ENCODE measurements at regions not wholly inside any gene's neighbourhood (a gene's known extent, or its start where the extent isn't known, plus 50 kb on each side); places are given as distances from the start of the nearest gene placed in this dataset.

DNA sequence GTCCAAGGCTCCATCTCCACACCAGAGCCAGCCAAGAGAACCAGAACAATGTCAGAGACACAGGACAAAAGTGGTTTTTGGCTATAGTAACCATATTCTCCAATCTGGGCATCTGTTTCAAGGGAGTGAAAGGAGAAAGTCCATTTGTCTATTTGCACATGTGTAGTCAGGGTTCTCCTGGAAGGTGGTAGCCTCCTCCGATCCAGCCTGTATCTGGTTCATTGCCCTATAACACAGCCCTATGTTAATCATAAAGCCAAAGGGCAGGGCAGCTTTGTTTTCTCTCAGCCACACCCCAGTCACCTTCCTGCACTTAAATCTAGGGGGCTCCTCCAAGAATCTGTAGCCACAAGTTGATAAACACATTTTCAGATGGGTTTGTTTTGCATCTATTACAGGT lies 128.1 kb upstream of the ADPGK start:
- H3K27me3 Mint-ChIP-seq: peaks cover 1 to 14% (median 6%) of the 10 kb centered on the region in 5 donors
- H3K4me1 Mint-ChIP-seq: no peaks in the 10 kb centered on the region

DNA sequence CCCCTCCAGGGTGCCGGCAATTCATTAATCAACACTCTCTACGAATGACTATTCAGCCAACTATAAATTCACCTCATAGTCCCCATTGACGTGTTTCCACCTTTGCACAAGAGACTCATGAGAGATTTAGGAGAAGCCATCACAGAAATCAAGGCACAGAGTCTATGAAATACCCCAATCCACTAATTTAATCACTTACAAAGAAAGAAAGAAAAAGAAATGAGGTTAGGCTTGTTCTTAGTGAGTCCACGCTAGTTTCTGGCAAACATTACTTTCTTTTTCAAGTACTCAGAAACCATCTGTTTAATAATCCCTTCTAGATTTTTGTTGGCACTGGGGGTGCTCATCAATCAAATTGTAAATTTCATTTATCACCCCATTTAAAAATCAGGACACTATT lies 125.2 kb upstream of the ADPGK start:
- Mint-ChIP-seq H3K36me3 (no peaks in the 10 kb centered on the region), H3K27me3 (peaks cover 4 to 13% (median 8%) of the 10 kb centered on the region in 5 donors), H3K4me3 (no peak overlapping the region), H3K27ac (no peak overlapping the region), H3K9me3 (no peaks in the 10 kb centered on the region), H3K4me1 (no peaks in the 10 kb centered on the region)
- POLR2A ChIA-PET: no interaction called here
- DNase-seq (no peak), ATAC-seq (no peak)

More for the DNA sequence above, 128.1 kb upstream of the ADPGK start:
- no peak for ATAC-seq
- Mint-ChIP-seq H3K4me3 (no peak overlapping the region), H3K36me3 (no peaks in the 10 kb centered on the region), H3K9me3 (no peaks in the 10 kb centered on the region), H3K27ac (no peak overlapping the region)
- DNase-seq: no peak
- POLR2A ChIA-PET: no interaction called here

DNA sequence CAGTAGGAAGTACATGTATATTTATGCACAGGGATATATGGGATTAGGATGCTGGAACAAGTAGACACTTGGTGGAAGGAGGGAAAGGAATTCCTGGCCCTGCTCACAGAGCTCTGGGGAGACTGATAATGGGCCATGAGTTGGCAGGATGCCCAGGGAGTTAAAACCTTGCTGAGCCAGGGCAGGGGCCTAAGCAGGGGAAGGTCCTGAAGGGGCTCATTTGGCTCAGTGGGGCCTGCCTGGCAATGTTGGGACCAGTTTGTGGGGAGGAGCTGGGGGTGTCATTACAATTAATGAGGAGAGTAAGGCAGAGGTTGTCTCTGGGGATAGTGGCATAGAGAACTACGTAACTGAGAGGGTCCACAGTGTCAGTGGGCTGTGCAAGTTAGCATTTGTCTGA lies 124.2 kb upstream of the ADPGK start:
- Mint-ChIP-seq H3K9me3 (no peaks in the 10 kb centered on the region), H3K36me3 (no peaks in the 10 kb centered on the region), H3K4me3 (no peak overlapping the region), H3K27me3 (peaks cover 10 to 20% (median 13%) of the 10 kb centered on the region in 5 donors), H3K27ac (no peak overlapping the region), H3K4me1 (peaks cover 0 to 2% (median 0%) of the 10 kb centered on the region in 4 donors)
- no peak for DNase-seq
- no peak for ATAC-seq
- POLR2A ChIA-PET: no interaction called here

DNA sequence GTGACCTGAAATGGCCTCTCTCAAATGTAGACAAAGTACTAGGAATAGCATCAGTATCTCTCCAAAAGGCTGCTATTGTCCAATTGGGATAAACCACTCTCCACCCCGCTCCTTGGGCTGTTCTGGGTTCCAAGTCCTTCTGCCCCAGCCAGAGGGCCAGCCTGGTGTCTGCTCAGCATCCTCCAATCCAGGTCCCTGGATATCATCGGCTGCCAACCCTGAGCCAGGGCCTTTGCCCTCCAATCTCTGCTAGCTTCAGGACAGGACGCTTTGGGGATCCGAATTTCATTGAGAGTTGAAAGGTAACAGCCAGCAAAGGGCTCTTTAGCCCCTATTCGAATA lies 119.3 kb upstream of the ADPGK start:
- Mint-ChIP-seq H3K27me3 (peaks cover 31 to 52% (median 38%) of the 10 kb centered on the region in 5 donors), H3K36me3 (peaks cover 0 to 8% (median 3%) of the 10 kb centered on the region in 3 donors), H3K27ac (no peak overlapping the region), H3K4me1 (peaks cover 0 to 2% (median 0%) of the 10 kb centered on the region in 4 donors), H3K9me3 (peaks cover 0 to 3% (median 0%) of the 10 kb centered on the region in 9 donors), H3K4me3 (no peak overlapping the region)
- ATAC-seq (no peak), DNase-seq (no peak)
- POLR2A ChIA-PET: no interaction called here

DNA sequence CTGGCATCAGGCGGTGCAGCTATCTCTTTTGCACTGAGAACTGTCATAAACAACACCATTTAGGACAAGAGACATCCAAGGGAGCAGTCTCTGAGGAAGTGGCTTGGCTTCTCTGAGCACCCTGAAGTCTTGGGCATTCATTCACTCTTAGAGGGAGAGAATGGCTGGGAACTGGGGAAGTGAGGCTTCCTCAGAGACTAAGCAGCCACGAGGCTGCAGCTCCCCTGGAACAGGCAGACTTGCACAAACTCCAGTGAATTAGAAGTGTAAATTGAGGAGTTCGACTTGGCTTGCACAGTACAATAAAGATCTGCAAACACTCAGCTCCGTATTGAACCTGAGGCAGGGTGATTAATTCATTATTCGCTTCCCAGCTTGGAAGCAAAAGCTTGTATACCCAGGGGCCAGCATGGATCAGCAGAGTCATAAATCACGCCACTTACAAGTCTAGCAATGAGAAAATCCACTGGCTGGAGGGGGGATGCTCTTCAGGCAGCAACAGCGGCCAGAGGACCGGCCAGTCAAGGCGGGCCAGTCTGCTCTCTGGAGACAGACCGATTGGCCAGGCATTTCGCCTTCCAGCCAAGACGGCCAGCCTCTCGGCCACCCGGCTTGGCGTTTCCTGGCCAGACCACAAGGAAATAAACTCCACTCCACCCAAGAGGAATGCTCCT lies 118.8 kb upstream of the ADPGK start:
- Mint-ChIP-seq H3K9me3 (peaks cover 0 to 3% (median 0%) of the 10 kb centered on the region in 9 donors), H3K27me3 (peaks cover 33 to 52% (median 38%) of the 10 kb centered on the region in 5 donors), H3K27ac (no peak overlapping the region), H3K4me1 (peaks cover 0 to 2% (median 0%) of the 10 kb centered on the region in 4 donors), H3K36me3 (peaks cover 0 to 8% (median 3%) of the 10 kb centered on the region in 3 donors), H3K4me3 (no peak overlapping the region)
- no peak for ATAC-seq
- POLR2A ChIA-PET: no interaction called here
- no peak for DNase-seq

DNA sequence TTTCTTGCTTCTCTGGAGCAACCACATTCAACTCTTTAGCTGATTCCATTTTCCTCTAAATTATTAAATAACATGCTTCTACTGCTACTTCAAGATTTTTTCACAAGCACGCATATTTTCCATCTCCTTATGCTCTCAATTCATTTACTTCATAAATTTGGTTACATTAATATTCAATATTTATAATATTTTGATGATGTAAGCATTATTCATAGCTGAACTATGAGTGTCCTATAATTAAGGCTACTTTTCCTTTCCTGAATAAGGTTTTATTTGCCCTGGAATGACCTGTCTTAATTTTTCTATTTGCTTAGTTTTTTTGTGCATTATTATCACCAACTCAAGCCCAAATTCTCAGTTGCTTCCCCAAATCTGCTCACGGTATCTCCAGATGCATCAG lies 109.4 kb upstream of the ADPGK start:
- Mint-ChIP-seq H3K27me3 (peaks cover 10 to 72% (median 29%) of the 10 kb centered on the region in 5 donors), H3K27ac (no peak overlapping the region), H3K4me3 (no peak overlapping the region), H3K36me3 (peaks cover 0 to 7% (median 5%) of the 10 kb centered on the region in 3 donors), H3K9me3 (peaks cover 0 to 15% (median 0%) of the 10 kb centered on the region in 9 donors), H3K4me1 (no peaks in the 10 kb centered on the region)
- POLR2A ChIA-PET: no interaction called here
- no peak for ATAC-seq
- DNase-seq: no peak

DNA sequence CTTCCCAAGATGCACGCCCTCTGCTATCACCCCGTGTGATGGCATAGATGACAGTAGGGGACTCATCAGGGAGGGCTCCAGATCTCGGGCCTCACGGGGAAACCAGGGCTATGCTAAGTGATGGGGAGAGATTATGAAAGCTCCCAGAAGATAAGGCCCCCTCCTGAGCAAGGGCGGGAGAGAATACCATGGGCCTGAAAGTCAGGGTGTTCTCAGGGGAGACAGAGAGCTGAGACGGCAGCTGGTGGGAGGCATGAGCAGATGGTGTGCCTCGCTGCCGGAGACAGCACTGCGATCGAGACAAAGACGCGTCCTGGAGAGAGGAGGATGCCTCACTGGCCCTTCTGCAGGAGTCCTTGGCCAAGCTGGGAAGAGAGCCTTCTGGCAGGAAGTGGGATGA lies 106.5 kb upstream of the ADPGK start:
- POLR2A ChIA-PET: no interaction called here
- peaks cover 6 to 50% (median 18%) of the 10 kb centered on the region in 5 donors for H3K27me3 Mint-ChIP-seq
- ATAC-seq (no peak), DNase-seq (no peak)
- no peaks in the 10 kb centered on the region for H3K4me1 Mint-ChIP-seq
- H3K4me3 Mint-ChIP-seq: no peak overlapping the region
- H3K27ac Mint-ChIP-seq: no peak overlapping the region
- H3K36me3 Mint-ChIP-seq: peaks cover 0 to 7% (median 5%) of the 10 kb centered on the region in 3 donors
- peaks cover 0 to 13% (median 2%) of the 10 kb centered on the region in 9 donors for H3K9me3 Mint-ChIP-seq

DNA sequence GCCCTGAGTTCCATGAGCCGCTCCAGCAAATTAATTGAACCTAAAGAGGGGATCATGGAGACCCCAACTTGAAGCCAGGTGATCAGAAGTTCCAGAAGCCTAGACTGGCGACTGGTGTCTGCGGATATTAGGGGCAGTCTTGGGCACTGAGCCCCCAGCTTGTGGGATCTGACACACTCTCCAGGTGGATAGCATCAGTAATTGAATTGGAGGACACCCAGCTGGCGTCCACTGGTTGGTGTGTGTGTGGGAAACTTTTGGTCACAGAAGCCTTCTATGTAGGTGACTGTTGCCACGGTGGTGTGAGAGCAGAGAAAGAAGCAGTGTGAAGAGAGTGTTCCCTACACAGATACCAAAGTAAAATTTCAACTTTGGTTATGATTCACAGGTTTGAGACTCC lies 106.0 kb upstream of the ADPGK start:
- H3K9me3 Mint-ChIP-seq: peaks cover 0 to 16% (median 2%) of the 10 kb centered on the region in 9 donors
- no peak for ATAC-seq
- H3K27me3 Mint-ChIP-seq: peaks cover 5 to 49% (median 18%) of the 10 kb centered on the region in 5 donors
- no peak overlapping the region for H3K27ac Mint-ChIP-seq
- DNase-seq: no peak
- no peaks in the 10 kb centered on the region for H3K4me1 Mint-ChIP-seq
- no peak overlapping the region for H3K4me3 Mint-ChIP-seq
- H3K36me3 Mint-ChIP-seq: peaks cover 0 to 6% (median 4%) of the 10 kb centered on the region in 3 donors
- POLR2A ChIA-PET: no interaction called here

DNA sequence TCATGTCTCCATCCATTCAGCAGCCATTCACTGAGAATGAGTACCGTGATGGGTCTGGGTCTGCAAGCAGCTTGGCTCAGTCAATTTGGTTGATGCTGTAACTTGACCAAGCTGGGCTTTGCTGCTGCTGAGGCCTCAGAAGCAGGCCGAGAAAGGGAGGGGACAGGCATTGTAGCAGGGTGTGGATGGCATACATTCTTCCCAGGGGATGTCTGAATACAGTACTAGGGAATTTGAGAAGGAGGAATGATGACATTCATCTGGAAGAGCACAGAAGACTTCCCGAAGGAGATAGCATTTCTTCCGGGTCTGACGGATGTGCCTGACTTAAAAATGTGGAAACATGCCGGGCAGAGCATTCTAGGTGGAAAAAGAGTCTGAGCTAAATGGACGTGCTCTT lies 105.3 kb upstream of the ADPGK start:
- DNase-seq (no peak), ATAC-seq (no peak)
- Mint-ChIP-seq H3K9me3 (peaks cover 0 to 14% (median 3%) of the 10 kb centered on the region in 9 donors), H3K36me3 (peaks cover 0 to 5% (median 0%) of the 10 kb centered on the region in 3 donors), H3K27me3 (peaks cover 4 to 49% (median 17%) of the 10 kb centered on the region in 5 donors), H3K27ac (no peak overlapping the region), H3K4me1 (no peaks in the 10 kb centered on the region), H3K4me3 (no peak overlapping the region)
- POLR2A ChIA-PET: no interaction called here

DNA sequence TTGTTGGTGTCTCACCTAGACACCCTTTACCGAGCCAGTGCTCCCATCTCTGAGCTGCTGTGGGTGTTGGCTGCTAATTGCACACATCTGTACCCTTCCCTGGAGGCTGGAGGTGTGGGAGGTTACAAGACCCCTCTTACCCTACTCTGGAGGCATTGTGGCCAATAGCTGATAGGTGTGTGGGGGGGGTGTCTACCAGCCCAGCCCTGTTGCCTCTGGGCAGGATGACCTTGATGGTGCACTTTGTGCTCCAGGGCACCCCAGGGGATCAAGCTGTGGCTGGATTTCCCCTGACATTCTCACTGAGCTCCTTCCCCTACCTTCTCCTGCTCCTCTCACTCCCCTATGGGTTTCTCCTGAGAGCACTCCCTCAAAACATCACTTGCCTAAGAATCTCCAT lies 104.7 kb upstream of the ADPGK start:
- POLR2A ChIA-PET: no interaction called here
- Mint-ChIP-seq H3K4me1 (no peaks in the 10 kb centered on the region), H3K9me3 (peaks cover 2 to 20% (median 6%) of the 10 kb centered on the region in 9 donors), H3K36me3 (peaks cover 0 to 5% (median 0%) of the 10 kb centered on the region in 3 donors), H3K27ac (no peak overlapping the region), H3K27me3 (peaks cover 4 to 49% (median 17%) of the 10 kb centered on the region in 5 donors), H3K4me3 (no peak overlapping the region)
- ATAC-seq (no peak), DNase-seq (no peak)

DNA sequence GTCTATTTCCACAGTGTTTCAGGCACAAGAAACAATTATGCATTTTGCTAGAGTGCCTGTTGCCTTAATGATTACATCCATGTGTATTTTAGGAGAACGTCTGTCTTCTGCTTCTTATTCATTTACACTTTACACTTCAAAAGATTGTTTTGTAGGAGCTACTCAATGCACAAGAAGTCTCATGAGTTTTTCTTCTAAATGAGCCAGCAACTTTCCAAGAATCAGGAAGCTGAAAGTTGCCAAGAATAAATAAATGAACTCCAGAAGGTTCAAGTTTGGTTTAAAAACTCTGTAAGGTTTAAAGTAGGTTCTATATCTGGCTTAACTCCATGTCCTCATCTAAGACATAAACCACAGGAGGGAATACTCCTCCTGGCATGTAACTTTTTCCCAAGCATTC lies 103.8 kb upstream of the ADPGK start:
- POLR2A ChIA-PET: no interaction called here
- Mint-ChIP-seq H3K9me3 (peaks cover 3 to 28% (median 12%) of the 10 kb centered on the region in 9 donors), H3K4me1 (no peaks in the 10 kb centered on the region), H3K27ac (no peak overlapping the region), H3K27me3 (peaks cover 4 to 44% (median 17%) of the 10 kb centered on the region in 5 donors), H3K36me3 (peaks cover 0 to 11% (median 0%) of the 10 kb centered on the region in 3 donors), H3K4me3 (no peak overlapping the region)
- ATAC-seq (no peak), DNase-seq (no peak)

DNA sequence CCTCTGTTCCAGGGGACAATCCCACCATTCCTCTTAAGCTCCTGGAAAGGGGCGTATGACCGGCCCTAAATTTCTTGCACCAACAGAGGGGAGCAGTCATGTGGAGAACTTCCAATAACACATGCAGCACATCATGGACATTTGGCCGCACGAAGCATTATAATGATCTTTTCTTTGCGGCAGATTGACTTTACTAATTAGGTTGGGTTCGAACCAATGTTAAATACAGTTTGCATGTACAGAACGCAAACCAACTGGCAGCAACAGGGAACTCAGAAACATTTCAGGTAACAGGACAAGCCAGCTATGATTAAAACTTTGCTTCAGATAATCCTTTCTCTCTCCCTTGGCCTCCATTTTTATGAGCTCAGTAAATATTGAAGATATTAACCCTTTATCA lies 100.8 kb upstream of the ADPGK start:
- Mint-ChIP-seq H3K27me3 (peaks cover 10 to 38% (median 22%) of the 10 kb centered on the region in 5 donors), H3K36me3 (peaks cover 0 to 16% (median 0%) of the 10 kb centered on the region in 3 donors), H3K4me3 (no peak overlapping the region), H3K9me3 (peaks cover 3 to 41% (median 17%) of the 10 kb centered on the region in 9 donors), H3K4me1 (no peaks in the 10 kb centered on the region), H3K27ac (no peak overlapping the region)
- no peak for DNase-seq
- POLR2A ChIA-PET: no interaction called here
- ATAC-seq: no peak

DNA sequence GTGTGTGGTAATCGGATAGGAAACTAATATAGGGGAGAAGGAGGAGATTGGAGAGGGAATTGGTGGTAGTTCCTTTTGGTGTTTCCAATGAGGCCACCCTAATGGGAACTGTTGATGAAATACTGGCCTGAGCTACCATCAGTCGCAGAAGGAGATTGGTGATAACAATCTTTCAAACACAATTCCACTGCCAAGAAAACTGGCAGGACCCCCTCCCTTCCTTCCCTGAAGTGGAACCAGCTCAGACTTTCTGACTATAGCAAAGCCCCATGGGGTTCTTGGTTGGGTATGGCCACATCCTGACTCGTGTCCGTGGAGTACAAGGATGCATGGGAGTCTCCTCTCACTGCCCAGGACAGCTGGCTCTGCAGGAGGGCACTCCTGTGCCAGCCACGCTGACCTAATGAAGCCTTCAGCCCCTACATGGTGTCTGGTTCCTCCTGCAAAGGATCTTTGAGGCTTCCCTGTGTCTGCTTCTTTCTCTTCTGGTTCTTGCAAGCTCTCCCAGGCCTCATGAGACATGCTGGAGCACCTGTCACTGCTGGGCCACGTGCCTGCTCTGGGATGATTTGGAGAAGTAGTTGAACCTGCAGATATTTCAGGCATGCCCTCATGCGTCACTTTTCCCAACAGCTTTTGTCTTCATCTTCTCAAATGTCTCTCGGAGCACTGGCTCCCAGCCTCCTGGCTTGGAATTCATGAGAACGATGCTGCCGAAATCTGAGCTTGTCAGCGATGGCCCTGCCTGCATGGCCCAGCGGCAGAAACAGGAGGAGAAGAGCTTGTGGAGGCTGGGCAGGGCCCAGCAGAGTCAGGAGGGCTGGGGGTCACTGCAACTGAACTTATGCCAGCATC lies 90.0 kb upstream of the ADPGK start:
- POLR2A ChIA-PET: no interaction called here
- Mint-ChIP-seq H3K36me3 (peaks cover 0 to 5% (median 0%) of the 10 kb centered on the region in 3 donors), H3K4me3 (no peak overlapping the region), H3K27me3 (peaks cover 4 to 35% (median 15%) of the 10 kb centered on the region in 5 donors), H3K9me3 (peaks cover 0 to 5% (median 0%) of the 10 kb centered on the region in 9 donors), H3K27ac (no peak overlapping the region), H3K4me1 (no peaks in the 10 kb centered on the region)
- no peak for ATAC-seq
- DNase-seq: no peak
